ENCODE measurements at regions not wholly inside any gene's neighbourhood (a gene's known extent, or its start where the extent isn't known, plus 50 kb on each side); places are given as distances from the start of the nearest gene placed in this dataset.
"Not testable (repeated sequence)": the region's sequence is repeated elsewhere in the genome, so short reads cannot be mapped to it uniquely, and the experiment has no call there.

- H3K4me3 ChIP-seq (ENCODE audit: low read length in 2 of 2), result no peak overlapping the region
- 79% methylated on average over 5 of the region's 5 CpGs for WGBS
- no peaks in the 10 kb centered on the region for H3K27me3 ChIP-seq (ENCODE audit: control insufficient read depth in 2 of 2, insufficient read depth in 1 of 2, low read length in 1 of 2)
- H3K9me3 ChIP-seq (ENCODE audit: control insufficient read depth in 2 of 2, insufficient read depth in 1 of 2, low read length in 1 of 2), result no peaks in the 10 kb centered on the region
- no peak overlapping the region for H3K27ac ChIP-seq (ENCODE audit: low read depth in 1 of 2, low read length in 1 of 2)
- no peak for DNase-seq (ENCODE audit: low read depth in 6 of 9, low spot score in 9 of 9)
- H3K36me3 ChIP-seq (ENCODE audit: control insufficient read depth in 2 of 2, insufficient read depth in 2 of 2, low read length in 1 of 2), result no peaks in the 10 kb centered on the region
- no peaks in the 10 kb centered on the region for H3K4me1 ChIP-seq (ENCODE audit: control insufficient read depth in 2 of 2, insufficient read depth in 2 of 2, low read length in 2 of 2)
Observed at GRCh38 chr18:53864770-53865169, 359.7 kb downstream of the MBD2 start.

GRCh38 chr18:53862921-53863320 is 361.5 kb downstream of the MBD2 start:
- no peak for DNase-seq (ENCODE audit: low read depth in 6 of 9, low spot score in 9 of 9)
- Histone ChIP-seq H3K27ac (ENCODE audit: low read depth in 1 of 2, low read length in 1 of 2) (no peak overlapping the region), H3K36me3 (ENCODE audit: control insufficient read depth in 2 of 2, insufficient read depth in 2 of 2, low read length in 1 of 2) (no peaks in the 10 kb centered on the region), H3K4me3 (ENCODE audit: low read length in 2 of 2) (no peak overlapping the region), H3K27me3 (ENCODE audit: control insufficient read depth in 2 of 2, insufficient read depth in 1 of 2, low read length in 1 of 2) (no peaks in the 10 kb centered on the region), H3K9me3 (ENCODE audit: control insufficient read depth in 2 of 2, insufficient read depth in 1 of 2, low read length in 1 of 2) (no peaks in the 10 kb centered on the region), H3K4me1 (ENCODE audit: control insufficient read depth in 2 of 2, insufficient read depth in 2 of 2, low read length in 2 of 2) (no peaks in the 10 kb centered on the region)
- WGBS, result 13% methylated on average over 1 of the region's 1 CpG

GRCh38 chr18:53861185-53861584 is 363.3 kb downstream of the MBD2 start:
- DNase-seq (ENCODE audit: low read depth in 6 of 9, low spot score in 9 of 9), result peak in 1 of 9 donors; percentile 15
- 100% methylated on average over 1 of the region's 1 CpG for WGBS
- Histone ChIP-seq H3K4me3 (ENCODE audit: low read length in 2 of 2) (no peak overlapping the region), H3K4me1 (ENCODE audit: control insufficient read depth in 2 of 2, insufficient read depth in 2 of 2, low read length in 2 of 2) (no peaks in the 10 kb centered on the region), H3K9me3 (ENCODE audit: control insufficient read depth in 2 of 2, insufficient read depth in 1 of 2, low read length in 1 of 2) (no peaks in the 10 kb centered on the region), H3K27me3 (ENCODE audit: control insufficient read depth in 2 of 2, insufficient read depth in 1 of 2, low read length in 1 of 2) (no peaks in the 10 kb centered on the region), H3K36me3 (ENCODE audit: control insufficient read depth in 2 of 2, insufficient read depth in 2 of 2, low read length in 1 of 2) (no peaks in the 10 kb centered on the region), H3K27ac (ENCODE audit: low read depth in 1 of 2, low read length in 1 of 2) (no peak overlapping the region)

GRCh38 chr18:53859764-53860163 is 364.7 kb downstream of the MBD2 start:
- no peaks in the 10 kb centered on the region for H3K27me3 ChIP-seq (ENCODE audit: control insufficient read depth in 2 of 2, insufficient read depth in 1 of 2, low read length in 1 of 2)
- no peaks in the 10 kb centered on the region for H3K4me1 ChIP-seq (ENCODE audit: control insufficient read depth in 2 of 2, insufficient read depth in 2 of 2, low read length in 2 of 2)
- H3K36me3 ChIP-seq (ENCODE audit: control insufficient read depth in 2 of 2, insufficient read depth in 2 of 2, low read length in 1 of 2), result no peaks in the 10 kb centered on the region
- WGBS, result 96% methylated on average over 1 of the region's 1 CpG
- DNase-seq (ENCODE audit: low read depth in 6 of 9, low spot score in 9 of 9), result no peak
- no peak overlapping the region for H3K27ac ChIP-seq (ENCODE audit: low read depth in 1 of 2, low read length in 1 of 2)
- no peak overlapping the region for H3K4me3 ChIP-seq (ENCODE audit: low read length in 2 of 2)
- H3K9me3 ChIP-seq (ENCODE audit: control insufficient read depth in 2 of 2, insufficient read depth in 1 of 2, low read length in 1 of 2), result no peaks in the 10 kb centered on the region

GRCh38 chr18:53850902-53851301 is 373.6 kb downstream of the MBD2 start:
- Histone ChIP-seq H3K36me3 (ENCODE audit: control insufficient read depth in 2 of 2, insufficient read depth in 2 of 2, low read length in 1 of 2) (no peaks in the 10 kb centered on the region), H3K27me3 (ENCODE audit: control insufficient read depth in 2 of 2, insufficient read depth in 1 of 2, low read length in 1 of 2) (no peaks in the 10 kb centered on the region), H3K4me1 (ENCODE audit: control insufficient read depth in 2 of 2, insufficient read depth in 2 of 2, low read length in 2 of 2) (no peaks in the 10 kb centered on the region), H3K27ac (ENCODE audit: low read depth in 1 of 2, low read length in 1 of 2) (no peak overlapping the region), H3K9me3 (ENCODE audit: control insufficient read depth in 2 of 2, insufficient read depth in 1 of 2, low read length in 1 of 2) (no peaks in the 10 kb centered on the region), H3K4me3 (ENCODE audit: low read length in 2 of 2) (no peak overlapping the region)
- no peak for DNase-seq (ENCODE audit: low read depth in 6 of 9, low spot score in 9 of 9)

GRCh38 chr18:53843763-53844162 is 380.7 kb downstream of the MBD2 start:
- H3K9me3 ChIP-seq (ENCODE audit: control insufficient read depth in 2 of 2, insufficient read depth in 1 of 2, low read length in 1 of 2), result no peaks in the 10 kb centered on the region
- H3K27ac ChIP-seq (ENCODE audit: low read depth in 1 of 2, low read length in 1 of 2), result no peak overlapping the region
- no peak for DNase-seq (ENCODE audit: low read depth in 6 of 9, low spot score in 9 of 9)
- H3K4me1 ChIP-seq (ENCODE audit: control insufficient read depth in 2 of 2, insufficient read depth in 2 of 2, low read length in 2 of 2), result no peaks in the 10 kb centered on the region
- no peaks in the 10 kb centered on the region for H3K27me3 ChIP-seq (ENCODE audit: control insufficient read depth in 2 of 2, insufficient read depth in 1 of 2, low read length in 1 of 2)
- WGBS, result 93% methylated on average over 1 of the region's 1 CpG
- no peak overlapping the region for H3K4me3 ChIP-seq (ENCODE audit: low read length in 2 of 2)
- H3K36me3 ChIP-seq (ENCODE audit: control insufficient read depth in 2 of 2, insufficient read depth in 2 of 2, low read length in 1 of 2), result no peaks in the 10 kb centered on the region

- Histone ChIP-seq H3K27me3 (ENCODE audit: control insufficient read depth in 2 of 2, insufficient read depth in 1 of 2, low read length in 1 of 2) (no peaks in the 10 kb centered on the region), H3K9me3 (ENCODE audit: control insufficient read depth in 2 of 2, insufficient read depth in 1 of 2, low read length in 1 of 2) (no peaks in the 10 kb centered on the region), H3K27ac (ENCODE audit: low read depth in 1 of 2, low read length in 1 of 2) (no peak overlapping the region), H3K4me1 (ENCODE audit: control insufficient read depth in 2 of 2, insufficient read depth in 2 of 2, low read length in 2 of 2) (no peaks in the 10 kb centered on the region), H3K36me3 (ENCODE audit: control insufficient read depth in 2 of 2, insufficient read depth in 2 of 2, low read length in 1 of 2) (no peaks in the 10 kb centered on the region), H3K4me3 (ENCODE audit: low read length in 2 of 2) (no peak overlapping the region)
- no peak for DNase-seq (ENCODE audit: low read depth in 6 of 9, low spot score in 9 of 9)
- 86% methylated on average over 5 of the region's 5 CpGs for WGBS
Observed at GRCh38 chr18:53843113-53843760, 381.2 kb downstream of the MBD2 start.

- Histone ChIP-seq H3K27me3 (ENCODE audit: control insufficient read depth in 2 of 2, insufficient read depth in 1 of 2, low read length in 1 of 2) (no peaks in the 10 kb centered on the region), H3K4me3 (ENCODE audit: low read length in 2 of 2) (no peak overlapping the region), H3K9me3 (ENCODE audit: control insufficient read depth in 2 of 2, insufficient read depth in 1 of 2, low read length in 1 of 2) (peaks cover 0 to 8% of the 10 kb centered on the region in 2 donors), H3K4me1 (ENCODE audit: control insufficient read depth in 2 of 2, insufficient read depth in 2 of 2, low read length in 2 of 2) (no peaks in the 10 kb centered on the region), H3K27ac (ENCODE audit: low read depth in 1 of 2, low read length in 1 of 2) (no peak overlapping the region), H3K36me3 (ENCODE audit: control insufficient read depth in 2 of 2, insufficient read depth in 2 of 2, low read length in 1 of 2) (no peaks in the 10 kb centered on the region)
- 82% methylated on average over 4 of the region's 4 CpGs for WGBS
- no peak for DNase-seq (ENCODE audit: low read depth in 6 of 9, low spot score in 9 of 9)
Observed at GRCh38 chr18:53838746-53839145, 385.7 kb downstream of the MBD2 start.

GRCh38 chr18:53821141-53821540 is 403.3 kb downstream of the MBD2 start:
- H3K36me3 ChIP-seq (ENCODE audit: control insufficient read depth in 2 of 2, insufficient read depth in 2 of 2, low read length in 1 of 2); H3K27me3 ChIP-seq (ENCODE audit: control insufficient read depth in 2 of 2, insufficient read depth in 1 of 2, low read length in 1 of 2); H3K4me1 ChIP-seq (ENCODE audit: control insufficient read depth in 2 of 2, insufficient read depth in 2 of 2, low read length in 2 of 2); H3K4me3 ChIP-seq (ENCODE audit: low read length in 2 of 2); H3K27ac ChIP-seq (ENCODE audit: low read depth in 1 of 2, low read length in 1 of 2); DNase-seq (ENCODE audit: low read depth in 6 of 9, low spot score in 9 of 9); H3K9me3 ChIP-seq (ENCODE audit: control insufficient read depth in 2 of 2, insufficient read depth in 1 of 2, low read length in 1 of 2): not testable (repeated sequence)
- WGBS, result 40% methylated on average over 1 of the region's 1 CpG

GRCh38 chr18:53819671-53820070 is 404.8 kb downstream of the MBD2 start:
- 98% methylated on average over 1 of the region's 1 CpG for WGBS
- DNase-seq (ENCODE audit: low read depth in 6 of 9, low spot score in 9 of 9), result no peak
- H3K27ac ChIP-seq (ENCODE audit: low read depth in 1 of 2, low read length in 1 of 2), result no peak overlapping the region
- H3K9me3 ChIP-seq (ENCODE audit: control insufficient read depth in 2 of 2, insufficient read depth in 1 of 2, low read length in 1 of 2), result no peaks in the 10 kb centered on the region
- H3K4me1 ChIP-seq (ENCODE audit: control insufficient read depth in 2 of 2, insufficient read depth in 2 of 2, low read length in 2 of 2), result no peaks in the 10 kb centered on the region
- H3K36me3 ChIP-seq (ENCODE audit: control insufficient read depth in 2 of 2, insufficient read depth in 2 of 2, low read length in 1 of 2), result no peaks in the 10 kb centered on the region
- no peak overlapping the region for H3K4me3 ChIP-seq (ENCODE audit: low read length in 2 of 2)
- no peaks in the 10 kb centered on the region for H3K27me3 ChIP-seq (ENCODE audit: control insufficient read depth in 2 of 2, insufficient read depth in 1 of 2, low read length in 1 of 2)

Measured in thymus (tissue), 11 donors.